Hematopoietic multipotent progenitor cell treated with erythropoietin and hydrocortisone succinate and interleukin-3 and kit ligand, for 6 days (in vitro differentiated cells): ENCODE measurements at regions not wholly inside any gene's neighbourhood (a gene's known extent, or its start where the extent isn't known, plus 50 kb on each side); places are given as distances from the start of the nearest gene placed in this dataset.

ENCODE experiments used
- DNase-seq: peaks from one replicate; pipeline ENCODE4 v3.0.0-alpha.2; 2015

GRCh38 chr10:44049301-44050015 lies 335.4 kb downstream of the CXCL12 start:
- no peak for DNase-seq

DNA sequence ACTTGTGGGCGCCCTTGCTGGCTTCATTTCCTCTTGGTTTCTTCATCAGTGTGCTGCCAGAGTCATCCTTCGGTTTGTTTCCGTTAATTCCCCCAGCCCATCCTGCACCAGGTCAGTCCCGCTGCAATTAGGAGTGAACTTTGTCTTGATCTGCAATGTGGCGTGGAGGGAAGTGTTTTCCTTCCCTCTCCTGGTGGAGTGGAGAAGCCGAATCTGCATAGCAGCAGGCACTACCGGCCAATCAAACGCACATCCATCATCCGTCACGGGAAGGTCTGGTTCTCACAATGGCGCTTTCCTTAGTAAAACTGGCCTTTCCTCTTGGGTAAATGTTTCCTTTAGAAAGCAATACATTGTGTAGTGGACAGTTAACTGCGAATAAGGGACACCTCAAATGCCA lies 337.5 kb downstream of the CXCL12 start:
- no peak for DNase-seq

- no peak for DNase-seq
Measured at GRCh38 chr10:44046605-44047004, 338.3 kb downstream of the CXCL12 start.

- DNase-seq: no peak
Measured at GRCh38 chr10:44045020-44045419, 339.9 kb downstream of the CXCL12 start.

DNA sequence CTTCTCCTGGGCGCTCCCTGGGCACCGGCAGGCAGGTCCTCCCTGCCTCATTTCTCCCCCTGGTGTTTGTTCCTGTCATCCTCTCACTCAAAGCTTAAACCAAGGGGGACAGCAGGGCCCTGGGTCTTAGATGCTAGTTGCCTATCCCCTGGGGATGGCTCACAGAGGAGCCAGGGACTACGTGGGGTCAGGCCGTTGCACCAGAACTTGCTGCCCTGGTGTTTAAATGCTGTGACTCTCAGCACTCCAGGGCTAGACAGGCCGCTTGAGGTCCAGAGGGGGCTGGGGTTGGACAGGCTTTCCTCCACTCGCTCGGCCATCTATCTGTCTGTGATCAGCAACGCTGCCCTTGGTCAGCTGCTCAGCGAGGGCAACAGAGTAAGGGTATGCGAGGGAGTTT lies 340.3 kb downstream of the CXCL12 start:
- DNase-seq: no peak

GRCh38 chr10:44043646-44044375 lies 341.1 kb downstream of the CXCL12 start:
- DNase-seq: no peak

- no peak for DNase-seq
Measured at GRCh38 chr10:44042926-44043602, 341.8 kb downstream of the CXCL12 start.

DNA sequence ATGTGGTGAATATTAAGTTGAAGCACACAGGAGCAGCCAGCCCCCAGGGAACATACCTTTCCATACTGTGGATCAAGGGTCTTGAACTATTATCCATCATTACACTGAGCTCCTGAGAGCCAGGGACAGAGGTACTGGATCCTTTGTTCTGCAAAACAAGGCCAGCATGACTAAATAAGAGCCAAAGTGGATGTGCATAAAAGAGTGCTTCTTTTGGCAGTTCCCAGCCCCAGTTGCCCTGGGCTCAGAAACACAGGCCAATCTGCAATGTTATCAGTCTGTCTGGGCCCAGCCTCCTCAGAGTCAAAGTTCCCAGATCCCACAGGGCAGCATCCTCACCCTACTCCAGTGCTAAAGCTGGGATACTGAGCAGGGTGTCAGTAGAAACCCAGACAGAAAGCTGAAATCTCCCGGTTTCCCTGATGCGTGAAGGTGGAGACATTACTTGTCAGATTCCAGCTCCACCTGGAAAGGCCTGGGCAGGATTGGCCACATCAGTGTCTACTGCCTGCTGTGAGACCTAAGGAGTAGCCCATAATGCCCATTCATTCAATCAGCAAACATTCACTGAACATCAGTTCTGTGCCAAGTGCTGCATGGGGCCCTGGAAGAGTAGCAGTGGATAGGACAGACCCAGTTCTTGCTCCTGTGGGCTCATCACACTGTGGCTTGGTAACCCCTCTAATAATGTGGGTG lies 342.7 kb downstream of the CXCL12 start:
- DNase-seq: no peak

- no peak for DNase-seq
Measured at GRCh38 chr10:44039599-44039998, 345.3 kb downstream of the CXCL12 start.

- DNase-seq: no peak
Measured at GRCh38 chr10:44036425-44036824, 348.5 kb downstream of the CXCL12 start.

DNA sequence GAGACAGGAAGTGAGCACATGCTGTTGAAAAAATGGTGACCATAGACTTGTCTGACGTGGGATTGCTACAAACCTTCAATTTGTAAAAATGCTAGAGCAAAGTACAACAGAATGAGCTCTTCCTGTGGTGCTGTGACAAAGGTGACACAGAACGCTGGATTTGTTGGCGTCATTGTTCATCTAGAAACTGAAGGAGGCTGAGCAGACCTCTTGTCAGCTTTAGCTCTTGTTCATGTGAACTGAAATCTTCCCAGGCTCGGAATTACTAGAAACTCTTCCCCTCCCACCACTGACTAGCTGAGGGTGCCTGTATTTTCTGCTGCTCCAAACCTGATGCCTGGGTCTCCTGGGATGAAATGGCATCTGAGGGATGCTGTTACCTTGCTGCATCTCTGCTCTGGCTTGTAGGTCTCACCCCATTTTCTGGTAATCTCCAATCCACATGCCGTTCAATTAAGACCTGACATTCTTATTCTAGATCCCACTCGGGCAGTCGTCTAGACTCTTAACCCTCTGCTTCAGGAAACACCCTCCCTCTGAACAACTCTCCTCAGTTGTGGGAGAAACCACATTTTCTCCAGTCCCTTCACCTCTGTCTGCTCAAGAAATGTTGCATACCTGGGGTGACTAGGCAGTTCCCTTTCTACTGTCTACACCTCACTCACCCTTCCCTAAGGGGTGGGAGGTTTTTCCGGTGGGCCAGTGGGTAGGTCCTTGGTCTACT lies 349.3 kb downstream of the CXCL12 start:
- no peak for DNase-seq

GRCh38 chr10:44034946-44035345 lies 350.0 kb downstream of the CXCL12 start:
- no peak for DNase-seq

- DNase-seq: no peak
Measured at GRCh38 chr10:44033008-44033407, 351.9 kb downstream of the CXCL12 start.

- DNase-seq: no peak
Measured at GRCh38 chr10:44032216-44032615, 352.7 kb downstream of the CXCL12 start.

DNA sequence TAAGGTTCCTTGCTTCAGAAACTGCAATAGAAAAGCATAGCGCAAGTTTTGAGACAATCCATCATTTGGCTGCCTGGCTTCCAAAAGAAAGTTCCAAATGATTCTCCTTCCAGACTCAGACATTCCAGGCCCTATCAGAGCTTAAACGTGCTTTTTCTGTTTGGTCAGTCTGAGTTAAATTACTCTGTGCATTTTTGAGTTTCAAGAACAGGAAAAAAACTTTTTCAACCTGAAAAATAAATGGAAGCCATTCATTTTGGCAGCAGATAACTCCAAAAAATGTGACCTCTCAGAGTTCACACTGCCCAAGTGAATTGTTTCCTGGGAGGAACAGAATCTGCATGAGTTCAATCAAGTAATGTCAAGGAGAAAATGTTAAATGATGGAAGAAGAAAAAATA lies 354.2 kb downstream of the CXCL12 start:
- DNase-seq: no peak

DNA sequence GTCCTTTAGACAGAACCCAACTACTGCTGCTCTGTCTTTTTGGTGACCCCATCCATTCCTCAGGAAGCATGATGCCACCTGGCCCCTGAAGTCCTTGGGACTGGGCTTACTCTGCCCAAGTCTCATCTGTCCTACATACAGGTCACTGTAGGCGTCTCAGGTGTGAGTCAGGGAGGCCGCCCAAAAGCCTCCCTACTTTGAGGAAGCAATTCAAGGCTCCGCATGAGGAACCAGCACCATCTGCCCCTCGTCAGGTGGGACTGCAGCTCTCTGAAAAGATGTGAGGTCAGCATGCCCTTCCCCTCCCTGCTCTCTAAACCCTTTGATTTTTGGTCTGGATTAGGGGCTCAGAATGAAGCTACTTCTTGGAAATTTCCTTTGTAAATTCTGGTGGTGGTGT lies 354.8 kb downstream of the CXCL12 start:
- peak; percentile 33 for DNase-seq

DNA sequence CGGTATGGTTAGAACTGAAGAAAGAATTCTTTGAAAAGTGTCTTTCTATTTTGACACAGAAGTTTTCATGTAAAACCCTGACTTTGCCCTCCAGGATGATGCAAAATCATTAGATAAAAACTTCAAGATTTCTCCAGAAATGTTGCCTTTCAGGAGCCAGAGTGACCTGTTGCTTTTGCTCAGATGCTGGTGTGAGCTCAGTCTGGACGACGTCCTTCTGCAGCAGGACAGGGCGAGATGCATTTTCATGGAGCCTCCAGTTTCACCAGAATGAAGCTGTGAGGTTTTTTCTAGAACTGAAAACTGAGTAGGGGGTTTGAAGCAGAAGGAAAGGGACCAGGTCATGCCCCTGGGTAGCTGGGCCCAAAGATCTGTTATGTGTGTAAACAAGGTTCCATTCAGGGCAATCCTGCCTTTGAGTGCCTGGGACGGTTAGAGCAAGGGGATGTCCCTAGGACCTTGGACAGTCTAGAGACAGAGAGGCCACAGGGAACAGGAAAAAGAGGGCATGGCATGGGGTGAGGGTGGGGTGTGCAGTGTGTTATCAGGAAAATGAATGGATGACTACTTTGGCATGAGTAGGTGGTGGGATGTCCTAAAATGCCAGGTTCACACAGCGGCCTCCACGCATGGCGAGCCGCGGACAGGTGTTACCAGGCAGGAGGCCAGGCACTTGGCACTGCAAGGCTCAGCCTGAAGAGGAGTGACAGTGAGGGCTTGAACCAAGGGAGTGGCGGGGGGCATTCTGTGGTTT lies 356.3 kb downstream of the CXCL12 start:
- no peak for DNase-seq

DNA sequence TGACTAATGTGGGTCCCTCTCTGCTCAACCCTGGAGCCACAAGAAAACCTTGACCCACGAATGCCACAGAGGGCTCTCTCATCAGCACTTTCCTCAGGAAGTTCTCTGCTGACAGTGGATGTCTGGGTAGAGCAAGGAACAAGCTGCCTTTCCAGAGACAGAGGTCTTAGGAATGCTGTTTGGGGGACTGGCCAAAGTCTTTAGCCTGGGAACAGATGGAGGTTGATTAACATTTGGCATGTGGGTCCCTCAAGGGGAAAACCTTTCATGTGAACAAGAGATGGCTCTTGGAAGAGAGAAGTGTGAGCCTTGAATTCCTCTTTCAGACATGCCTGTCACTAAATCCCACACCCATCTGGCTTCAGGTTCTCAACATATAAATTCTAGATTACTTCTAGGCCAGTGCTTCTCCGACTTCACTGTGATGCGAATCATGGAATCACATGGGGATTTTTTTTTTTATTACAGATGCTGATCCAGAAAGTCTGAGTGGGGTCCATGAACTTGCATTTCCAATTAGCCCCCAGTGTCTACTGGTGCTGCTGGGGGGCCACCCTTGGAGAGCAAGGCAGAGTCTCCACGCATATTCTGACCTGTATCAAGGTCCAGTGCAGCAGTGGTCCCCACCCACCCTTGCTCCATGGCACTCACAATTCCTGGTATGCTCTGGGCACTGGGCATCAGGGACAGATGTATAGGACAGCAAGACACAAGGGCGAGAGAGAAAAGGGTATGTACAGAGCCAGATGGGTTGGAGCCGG lies 360.4 kb downstream of the CXCL12 start:
- no peak for DNase-seq

DNA sequence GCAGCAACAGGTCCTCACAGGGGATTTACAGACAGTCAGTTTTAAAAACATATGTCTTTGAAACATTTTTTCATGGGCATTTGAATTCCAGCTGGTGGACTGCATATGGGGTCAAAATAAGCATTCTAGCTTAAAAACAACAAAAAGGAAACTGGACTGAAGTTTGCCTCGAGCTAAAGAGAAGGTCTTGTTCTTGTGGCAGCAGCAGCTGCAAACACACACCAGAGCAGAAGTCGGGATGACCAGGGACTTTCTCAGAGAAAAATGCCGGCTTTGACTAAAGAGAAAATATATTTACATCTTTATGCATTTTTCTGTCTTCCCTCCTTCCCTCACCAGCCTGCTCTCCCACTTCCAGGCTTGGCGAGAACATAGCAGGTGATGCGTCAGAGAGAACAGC lies 361.4 kb downstream of the CXCL12 start:
- no peak for DNase-seq

DNA sequence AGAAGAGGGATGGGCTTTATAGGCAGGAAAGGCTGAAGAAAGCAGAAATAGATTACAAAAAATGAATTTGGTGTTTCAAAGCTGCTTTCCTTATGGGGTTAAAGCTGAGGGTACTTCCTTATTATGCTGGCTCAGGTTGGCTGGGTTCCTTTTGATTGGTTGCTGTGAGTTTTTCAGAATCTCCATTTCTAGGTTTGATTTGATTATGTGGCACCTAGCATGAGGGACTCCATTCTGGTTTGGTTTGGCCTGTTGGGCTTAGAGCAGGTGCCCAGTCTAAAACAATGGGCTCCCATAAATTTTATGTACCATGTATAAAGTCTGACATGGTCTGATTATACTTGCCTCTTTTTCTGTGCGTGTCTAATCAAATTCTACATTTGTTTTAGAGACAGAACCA lies 362.7 kb downstream of the CXCL12 start:
- DNase-seq: no peak
